Cardiac fibroblast (primary cell): ENCODE measurements at regions not wholly inside any gene's neighbourhood (a gene's known extent, or its start where the extent isn't known, plus 50 kb on each side); places are given as distances from the start of the nearest gene placed in this dataset.

Experiments
- DNase-seq, 2 donors: peaks; one replicate each; pipeline versions ENCODE4 v3.0.0 to v3.0.0-alpha.2; 2010; ENCODE audit warnings: low read depth in 2 of 2
- H3K4me3 ChIP-seq, 2 donors: replicated peaks in 1 of 2; 1 replicate in 1 of 2; 2 replicates in 1 of 2; pipeline ENCODE4 v1.5.1; 2011; ENCODE audit warnings: low read depth in 2 of 2, low read length in 2 of 2, mild to moderate bottlenecking in 2 of 2, moderate library complexity in 1 of 2
- CTCF ChIP-seq: IDR thresholded peaks from one replicate; pipeline ENCODE4 v1.5.1; 2011; ENCODE audit warnings: low read depth, mild to moderate bottlenecking, low read length, inconsistent platforms

GRCh38 chr11:134756811-134757540 is 344.9 kb upstream of the B3GAT1 start:
- no peak for DNase-seq

GRCh38 chr11:134755535-134755934 is 343.5 kb upstream of the B3GAT1 start:
- DNase-seq = no peak
- TF ChIP-seq CTCF = no peak
- H3K4me3 ChIP-seq = no peak overlapping the region

More at GRCh38 chr11:134756811-134757540, 344.9 kb upstream of the B3GAT1 start:
- no peak overlapping the region for H3K4me3 ChIP-seq
- TF ChIP-seq CTCF = no peak

- TF ChIP-seq CTCF = no peak
- no peak for DNase-seq
- H3K4me3 ChIP-seq = no peak overlapping the region
Observed at GRCh38 chr11:134754521-134755198, 342.6 kb upstream of the B3GAT1 start.

GRCh38 chr11:134753771-134754520 is 341.9 kb upstream of the B3GAT1 start:
- no peak for TF ChIP-seq CTCF

GRCh38 chr11:134752964-134753770 is 341.1 kb upstream of the B3GAT1 start:
- DNase-seq = no peak
- no peak for TF ChIP-seq CTCF

More at GRCh38 chr11:134753771-134754520, 341.9 kb upstream of the B3GAT1 start:
- no peak overlapping the region for H3K4me3 ChIP-seq
- no peak for DNase-seq

GRCh38 chr11:134752526-134752925 is 340.5 kb upstream of the B3GAT1 start:
- no peak for TF ChIP-seq CTCF
- no peak overlapping the region for H3K4me3 ChIP-seq
- no peak for DNase-seq

More at GRCh38 chr11:134752964-134753770, 341.1 kb upstream of the B3GAT1 start:
- H3K4me3 ChIP-seq = no peak overlapping the region
